ENCODE measurements at regions not wholly inside any gene's neighbourhood (a gene's known extent, or its start where the extent isn't known, plus 50 kb on each side); places are given as distances from the start of the nearest gene placed in this dataset.

GRCh38 chr13:99909836-99910619 lies 61.5 kb downstream of the ZIC5 start:
- Histone ChIP-seq H2BK12ac (ENCODE audit: low read depth, low read length) (no peak overlapping the region), H3K23me2 (ENCODE audit: low read depth, low read length) (no peaks in the 10 kb centered on the region), H2AK5ac (ENCODE audit: low read depth, low read length) (peak overlapping the region; percentile 28; the same call in 1 of the 2 replicates), H3K27ac (ENCODE audit: low read depth, low read length) (no peak overlapping the region), H3K27me3 (replicated peaks in 1 of 4; ENCODE audit: control insufficient read depth in 3 of 4, extremely low read depth in 1 of 4, insufficient read depth in 3 of 4, low read length in 3 of 4) (no peaks in the 10 kb centered on the region), H3K14ac (ENCODE audit: insufficient read length) (no peak overlapping the region), H4K91ac (replicated peaks; ENCODE audit: insufficient read length, low read length) (no peak overlapping the region), H2BK120ac (replicated peaks; ENCODE audit: low read depth, low read length) (no peak overlapping the region), H2BK5ac (ENCODE audit: low read depth, low read length) (no peak overlapping the region), H3K4me2 (ENCODE audit: insufficient read depth in 1 of 2, low read depth in 2 of 2, low read length in 2 of 2) (no peak overlapping the region), H2AFZ (ENCODE audit: low read length) (no peak overlapping the region), H3K4ac (replicated peaks; ENCODE audit: insufficient read length, low read depth, low read length) (no peak overlapping the region), H3K9ac (replicated peaks in 1 of 4; ENCODE audit: extremely low read depth in 1 of 4, low read depth in 3 of 4, low read length in 3 of 4) (no peak overlapping the region), H2BK20ac (ENCODE audit: low read length) (peak overlapping the region; percentile 90; the same call in 1 of the 2 replicates), H3K4me1 (replicated peaks in 1 of 4; ENCODE audit: control insufficient read depth in 3 of 4, insufficient read depth in 4 of 4, low read length in 3 of 4) (peaks cover 1 to 7% (median 3%) of the 10 kb centered on the region in 4 experiments; a peak in 4 of 7 replicates), H3K79me1 (ENCODE audit: low read depth, low read length) (no peaks in the 10 kb centered on the region), H2BK15ac (ENCODE audit: low read length) (peak overlapping the region; percentile 95; the same call in 1 of the 2 replicates), H3K4me3 (ENCODE audit: extremely low read depth in 1 of 4, insufficient read depth in 2 of 4, low read depth in 3 of 4, low read length in 4 of 4) (no peak overlapping the region), H3K18ac (ENCODE audit: extremely low read depth, low read length) (no peak overlapping the region), H4K20me1 (replicated peaks in 1 of 2; ENCODE audit: control insufficient read depth in 1 of 2, insufficient read depth in 2 of 2, low read length in 2 of 2) (no peaks in the 10 kb centered on the region), H3K23ac (ENCODE audit: insufficient read length) (no peak overlapping the region), H4K8ac (ENCODE audit: extremely low read depth, insufficient read depth, low read length) (no peak overlapping the region), H4K5ac (ENCODE audit: insufficient read length, low read depth, low read length) (no peak overlapping the region), H3K36me3 (ENCODE audit: control insufficient read depth in 2 of 4, insufficient read depth in 4 of 4, low read length in 3 of 4) (no peaks in the 10 kb centered on the region), H3K79me2 (ENCODE audit: control insufficient read depth in 1 of 2, insufficient read depth in 2 of 2, low read length in 2 of 2) (no peaks in the 10 kb centered on the region), H3K56ac (replicated peaks; ENCODE audit: insufficient read length, low read depth, low read length) (no peak overlapping the region), H3K9me3 (ENCODE audit: insufficient read depth in 2 of 2, low read depth in 1 of 2, low read length in 1 of 2) (no peaks in the 10 kb centered on the region)
- CTCF ChIA-PET (ENCODE audit: partially characterized antibody), result interaction anchor here (0.5 to 3.9 kb wide), 3 partner anchors 10 to 162 kb away, joined by 4 to 28 read pairs (median 4); no protein-coding TSS in a partner anchor
- FAIRE-seq, result no peak
- no peak for DNase-seq (ENCODE audit: low read depth in 1 of 2, low spot score in 2 of 2)
- 89% methylated on average over 5 of the region's 5 CpGs; no CpG with 5 or more reads in 1 of the 2 experiments for WGBS, 2 experiments (ENCODE audit: extremely low coverage in 1 of 2, insufficient coverage in 1 of 2, insufficient read length in 1 of 2, insufficient replicate concordance in 2 of 2, low coverage in 1 of 2, low lambda C conversion rate in 2 of 2, missing lambda C conversion rate in 1 of 2)
- POLR2A ChIA-PET (ENCODE audit: partially characterized antibody), result no interaction called here
- TF ChIP-seq ATF2 (IDR thresholded peaks at IDR 0.05; ENCODE audit: low read length) (no peak), RBBP5 (IDR thresholded peaks at IDR 0.05; ENCODE audit: borderline replicate concordance, low read depth, low read length) (no peak), EZH2 (IDR thresholded peaks at IDR 0.05; ENCODE audit: low read depth, low read length, severe bottlenecking) (no peak), CHD1 (IDR thresholded peaks at IDR 0.05; ENCODE audit: low read depth, low read length) (no peak), CTBP2 (IDR thresholded peaks at IDR 0.05; ENCODE audit: borderline replicate concordance, insufficient read depth, insufficient read length, low read length) (no peak), ATF3 (IDR thresholded peaks at IDR 0.05; ENCODE audit: insufficient read depth, low read depth, low read length) (no peak), GABPA (IDR thresholded peaks at IDR 0.05; ENCODE audit: borderline replicate concordance, insufficient read depth, low read length) (no peak), BACH1 (IDR thresholded peaks at IDR 0.05; ENCODE audit: low read length) (no peak), BRCA1 (IDR thresholded peaks at IDR 0.05; ENCODE audit: low read depth, low read length) (no peak)
- TF ChIP-seq, protein P1, sequence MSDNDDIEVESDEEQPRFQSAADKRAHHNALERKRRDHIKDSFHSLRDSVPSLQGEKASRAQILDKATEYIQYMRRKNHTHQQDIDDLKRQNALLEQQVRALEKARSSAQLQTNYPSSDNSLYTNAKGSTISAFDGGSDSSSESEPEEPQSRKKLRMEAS (IDR thresholded peaks at IDR 0.05), result no peak

Data from H1 (cell line).